Prostate gland (tissue), 2 donors: ENCODE measurements at regions not wholly inside any gene's neighbourhood (a gene's known extent, or its start where the extent isn't known, plus 50 kb on each side); places are given as distances from the start of the nearest gene placed in this dataset.

Source experiments
- CTCF ChIP-seq, 4 experiments: fragments of 200-600 bp in 2 of 4; fragments of 450-650 bp in 2 of 4; sonication (generic) in 2 of 4; IDR thresholded peaks; 1 replicate in 3 of 4; 2 replicates in 1 of 4; pipeline ENCODE4 v1.5.1; 2016 to 2019; ENCODE audit warnings: antibody characterized with exemption in 4 of 4, mild to moderate bottlenecking in 2 of 4, moderate library complexity in 2 of 4
- POLR2A ChIP-seq: fragments of 450-650 bp; IDR thresholded peaks from one replicate; pipeline ENCODE4 v1.6.1; 2016; ENCODE audit warnings: antibody characterized with exemption, mild to moderate bottlenecking

GRCh38 chr7:33854178-33854577, 51.2 kb upstream of the BMPER start:
- TF ChIP-seq POLR2A (no peak), CTCF (IDR thresholded peaks at IDR 0.05) (no peak)
